HepG2 (cell line): ENCODE measurements at regions not wholly inside any gene's neighbourhood (a gene's known extent, or its start where the extent isn't known, plus 50 kb on each side); places are given as distances from the start of the nearest gene placed in this dataset.

ENCODE experiments used
- CTCF ChIP-seq: sonication (generic); formaldehyde crosslinking; IDR thresholded peaks from 2 replicates; pipeline ENCODE4 v1.5.0; 2020; ENCODE audit warnings: mild to moderate bottlenecking, missing genetic modification reagents, moderate library complexity
- FOXA3 ChIP-seq: IDR thresholded peaks from 2 replicates; pipeline ENCODE4 v1.6.1; 2016; ENCODE audit warnings: missing genetic modification reagents, missing compliant biosample characterization
- HMGXB4 ChIP-seq, 2 experiments: sonication (generic) in 1 of 2; formaldehyde crosslinking in 1 of 2; IDR thresholded peaks; 2 replicates each; pipeline versions ENCODE4 v1.4.0 to v1.6.1; 2018 to 2020; ENCODE audit warnings: missing genetic modification reagents in 2 of 2, borderline replicate concordance in 1 of 2, low read depth in 1 of 2, mild to moderate bottlenecking in 1 of 2, missing biosample characterization in 1 of 2
- KAT8 ChIP-seq: IDR thresholded peaks from 2 replicates; pipeline ENCODE4 v1.6.1; 2016; ENCODE audit warnings: missing genetic modification reagents, missing compliant biosample characterization
- POLR2A ChIP-seq, 2 experiments: IDR thresholded peaks; 2 replicates each; pipeline ENCODE4 v1.6.1; 2011; ENCODE audit warnings: low read depth in 2 of 2, low read length in 2 of 2, mild to moderate bottlenecking in 1 of 2, moderate library complexity in 1 of 2; ENCODE audit not compliant: insufficient read depth in 1 of 2
- RFX5 ChIP-seq: IDR thresholded peaks from 2 replicates; pipeline ENCODE4 v1.6.1; 2011; ENCODE audit warnings: low read depth, low read length, improper control_type of control experiment
- ZNF510 ChIP-seq: sonication (generic); formaldehyde crosslinking; IDR thresholded peaks from 2 replicates; pipeline ENCODE4 v1.4.0; 2020; ENCODE audit warnings: low read depth, mild to moderate bottlenecking, missing genetic modification reagents
- ZNF747 ChIP-seq: sonication (generic); formaldehyde crosslinking; IDR thresholded peaks from 2 replicates; pipeline ENCODE4 v1.8.1; 2023; ENCODE audit warnings: missing genetic modification reagents, mild to moderate bottlenecking, borderline replicate concordance
- ZSCAN30 ChIP-seq: sonication (generic); formaldehyde crosslinking; IDR thresholded peaks from 2 replicates; pipeline ENCODE4 v1.5.0; 2020; ENCODE audit warnings: mild to moderate bottlenecking, missing genetic modification reagents
- TF ChIP-seq, protein P1 (sequence below): sonication (generic); formaldehyde crosslinking; IDR thresholded peaks from 2 replicates; pipeline ENCODE4 v1.4.0; 2020; ENCODE audit warnings: missing genetic modification reagents, low read depth, mild to moderate bottlenecking, borderline replicate concordance
- TF ChIP-seq, protein P2 (sequence below): sonication (generic); formaldehyde crosslinking; IDR thresholded peaks from 2 replicates; pipeline ENCODE4 v1.4.0; 2020; ENCODE audit warnings: missing genetic modification reagents

DNA sequence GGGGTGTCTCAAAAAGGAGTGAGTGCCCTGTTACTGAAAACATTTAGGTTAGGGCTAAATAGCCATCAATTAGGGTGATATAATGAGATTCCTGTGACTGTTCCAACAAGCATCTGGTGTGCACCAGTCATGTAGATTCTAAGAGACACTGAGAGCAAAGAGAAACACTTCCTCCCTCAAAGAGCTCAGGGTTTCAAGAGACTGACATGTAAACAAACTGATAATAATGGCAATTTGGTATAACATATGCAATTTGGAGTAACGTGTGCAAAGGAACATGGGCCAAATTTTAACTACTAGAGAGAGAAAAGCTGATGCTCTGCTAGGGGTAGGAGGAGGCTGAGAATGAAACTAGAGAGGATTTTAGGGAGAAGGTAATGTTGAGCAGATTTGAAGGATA lies 237.1 kb downstream of the BMP4 start:
- TF ChIP-seq, protein P1, sequence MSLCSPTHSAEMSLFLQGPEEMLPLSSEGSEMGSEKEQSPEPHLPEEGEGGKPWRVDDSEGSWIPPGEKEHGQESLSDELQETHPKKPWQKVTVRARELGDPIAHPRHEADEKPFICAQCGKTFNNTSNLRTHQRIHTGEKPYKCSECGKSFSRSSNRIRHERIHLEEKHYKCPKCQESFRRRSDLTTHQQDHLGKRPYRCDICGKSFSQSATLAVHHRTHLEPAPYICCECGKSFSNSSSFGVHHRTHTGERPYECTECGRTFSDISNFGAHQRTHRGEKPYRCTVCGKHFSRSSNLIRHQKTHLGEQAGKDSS (CRISPR knock-in tag): no peak
- TF ChIP-seq FOXA3 (CRISPR knock-in tag): no peak
- TF ChIP-seq ZSCAN30 (CRISPR knock-in tag): no peak
- no peak for TF ChIP-seq RFX5
- TF ChIP-seq KAT8 (CRISPR knock-in tag): no peak
- no peak for TF ChIP-seq CTCF (CRISPR knock-in tag)
- TF ChIP-seq, protein P2, sequence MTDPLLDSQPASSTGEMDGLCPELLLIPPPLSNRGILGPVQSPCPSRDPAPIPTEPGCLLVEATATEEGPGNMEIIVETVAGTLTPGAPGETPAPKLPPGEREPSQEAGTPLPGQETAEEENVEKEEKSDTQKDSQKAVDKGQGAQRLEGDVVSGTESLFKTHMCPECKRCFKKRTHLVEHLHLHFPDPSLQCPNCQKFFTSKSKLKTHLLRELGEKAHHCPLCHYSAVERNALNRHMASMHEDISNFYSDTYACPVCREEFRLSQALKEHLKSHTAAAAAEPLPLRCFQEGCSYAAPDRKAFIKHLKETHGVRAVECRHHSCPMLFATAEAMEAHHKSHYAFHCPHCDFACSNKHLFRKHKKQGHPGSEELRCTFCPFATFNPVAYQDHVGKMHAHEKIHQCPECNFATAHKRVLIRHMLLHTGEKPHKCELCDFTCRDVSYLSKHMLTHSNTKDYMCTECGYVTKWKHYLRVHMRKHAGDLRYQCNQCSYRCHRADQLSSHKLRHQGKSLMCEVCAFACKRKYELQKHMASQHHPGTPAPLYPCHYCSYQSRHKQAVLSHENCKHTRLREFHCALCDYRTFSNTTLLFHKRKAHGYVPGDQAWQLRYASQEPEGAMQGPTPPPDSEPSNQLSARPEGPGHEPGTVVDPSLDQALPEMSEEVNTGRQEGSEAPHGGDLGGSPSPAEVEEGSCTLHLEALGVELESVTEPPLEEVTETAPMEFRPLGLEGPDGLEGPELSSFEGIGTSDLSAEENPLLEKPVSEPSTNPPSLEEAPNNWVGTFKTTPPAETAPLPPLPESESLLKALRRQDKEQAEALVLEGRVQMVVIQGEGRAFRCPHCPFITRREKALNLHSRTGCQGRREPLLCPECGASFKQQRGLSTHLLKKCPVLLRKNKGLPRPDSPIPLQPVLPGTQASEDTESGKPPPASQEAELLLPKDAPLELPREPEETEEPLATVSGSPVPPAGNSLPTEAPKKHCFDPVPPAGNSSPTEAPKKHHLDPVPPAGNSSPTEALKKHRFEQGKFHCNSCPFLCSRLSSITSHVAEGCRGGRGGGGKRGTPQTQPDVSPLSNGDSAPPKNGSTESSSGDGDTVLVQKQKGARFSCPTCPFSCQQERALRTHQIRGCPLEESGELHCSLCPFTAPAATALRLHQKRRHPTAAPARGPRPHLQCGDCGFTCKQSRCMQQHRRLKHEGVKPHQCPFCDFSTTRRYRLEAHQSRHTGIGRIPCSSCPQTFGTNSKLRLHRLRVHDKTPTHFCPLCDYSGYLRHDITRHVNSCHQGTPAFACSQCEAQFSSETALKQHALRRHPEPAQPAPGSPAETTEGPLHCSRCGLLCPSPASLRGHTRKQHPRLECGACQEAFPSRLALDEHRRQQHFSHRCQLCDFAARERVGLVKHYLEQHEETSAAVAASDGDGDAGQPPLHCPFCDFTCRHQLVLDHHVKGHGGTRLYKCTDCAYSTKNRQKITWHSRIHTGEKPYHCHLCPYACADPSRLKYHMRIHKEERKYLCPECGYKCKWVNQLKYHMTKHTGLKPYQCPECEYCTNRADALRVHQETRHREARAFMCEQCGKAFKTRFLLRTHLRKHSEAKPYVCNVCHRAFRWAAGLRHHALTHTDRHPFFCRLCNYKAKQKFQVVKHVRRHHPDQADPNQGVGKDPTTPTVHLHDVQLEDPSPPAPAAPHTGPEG (CRISPR knock-in tag): no peak
- no peak for TF ChIP-seq ZNF510 (CRISPR knock-in tag)
- no peak for TF ChIP-seq POLR2A (IDR thresholded peaks at IDR 0.05; ENCODE audit: insufficient read depth in 1 of 2, low read depth in 2 of 2, low read length in 2 of 2)
- TF ChIP-seq ZNF747 (CRISPR knock-in tag): no peak
- no peak for TF ChIP-seq HMGXB4 (CRISPR knock-in tag; IDR thresholded peaks at IDR 0.05; ENCODE audit: borderline replicate concordance in 1 of 2, low read depth in 1 of 2)
